H1 (cell line): ENCODE measurements at regions not wholly inside any gene's neighbourhood (a gene's known extent, or its start where the extent isn't known, plus 50 kb on each side); places are given as distances from the start of the nearest gene placed in this dataset.

Experiments used
- GTF2F1 ChIP-seq: IDR thresholded peaks from 2 replicates; pipeline ENCODE4 v1.6.1; 2012; ENCODE audit warnings: low read depth, low read length, improper control_type of control experiment, borderline replicate concordance
- KDM5A ChIP-seq: fragments of 200-600 bp; IDR thresholded peaks from 2 replicates; pipeline ENCODE4 v1.7.1; 2012; ENCODE audit warnings: mild to moderate bottlenecking, low read length, inconsistent platforms, mixed read lengths
- RFX5 ChIP-seq: IDR thresholded peaks from 2 replicates; pipeline ENCODE4 v1.6.1; 2011; ENCODE audit warnings: low read depth, low read length, improper control_type of control experiment, borderline replicate concordance
- TCF12 ChIP-seq: IDR thresholded peaks from 2 replicates; pipeline ENCODE4 v1.6.1; 2011; ENCODE audit warnings: low read depth, mild to moderate bottlenecking, low read length
- ZNF274 ChIP-seq: IDR thresholded peaks from 2 replicates; pipeline ENCODE4 v1.7.0; 2012; ENCODE audit warnings: low read length, borderline replicate concordance; ENCODE audit errors: extremely low read depth
- TF ChIP-seq, protein P1 (sequence below): fragments of 300-600 bp; sonication (generic); IDR thresholded peaks from 2 replicates; pipeline ENCODE4 v1.7.1; 2012; ENCODE audit warnings: low read length, moderate library complexity, mild to moderate bottlenecking, inconsistent platforms; ENCODE audit not compliant: insufficient replicate concordance
- TF ChIP-seq, protein P2 (sequence below): IDR thresholded peaks from 2 replicates; pipeline ENCODE4 v1.6.1; 2012; ENCODE audit warnings: low read length, inconsistent platforms
- TF ChIP-seq, protein P3 (sequence below): IDR thresholded peaks from 2 replicates; pipeline ENCODE4 v1.6.1; 2012; ENCODE audit warnings: inconsistent platforms

DNA sequence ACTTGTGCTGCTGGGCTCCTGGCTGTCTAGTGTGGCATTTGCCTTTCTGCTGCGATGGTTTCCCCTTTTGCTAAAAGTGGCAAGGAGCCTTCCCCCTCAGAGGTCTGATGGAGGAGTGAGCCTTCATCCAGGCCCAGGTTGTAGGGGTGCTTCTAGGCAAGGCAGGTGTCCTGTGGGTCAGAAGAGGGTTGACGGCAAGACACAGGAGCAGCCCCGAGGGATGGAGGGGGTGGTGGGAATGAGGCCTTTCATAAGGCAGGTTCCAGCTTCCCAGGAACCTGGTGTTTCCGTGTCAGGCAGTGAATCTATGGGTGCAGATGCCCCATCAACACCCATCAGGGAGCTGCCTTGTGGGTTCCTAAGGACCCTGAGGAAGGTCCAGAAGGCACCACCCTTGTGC, 63.0 kb upstream of the TAMM41 start (continued):
- TF ChIP-seq, protein P1, sequence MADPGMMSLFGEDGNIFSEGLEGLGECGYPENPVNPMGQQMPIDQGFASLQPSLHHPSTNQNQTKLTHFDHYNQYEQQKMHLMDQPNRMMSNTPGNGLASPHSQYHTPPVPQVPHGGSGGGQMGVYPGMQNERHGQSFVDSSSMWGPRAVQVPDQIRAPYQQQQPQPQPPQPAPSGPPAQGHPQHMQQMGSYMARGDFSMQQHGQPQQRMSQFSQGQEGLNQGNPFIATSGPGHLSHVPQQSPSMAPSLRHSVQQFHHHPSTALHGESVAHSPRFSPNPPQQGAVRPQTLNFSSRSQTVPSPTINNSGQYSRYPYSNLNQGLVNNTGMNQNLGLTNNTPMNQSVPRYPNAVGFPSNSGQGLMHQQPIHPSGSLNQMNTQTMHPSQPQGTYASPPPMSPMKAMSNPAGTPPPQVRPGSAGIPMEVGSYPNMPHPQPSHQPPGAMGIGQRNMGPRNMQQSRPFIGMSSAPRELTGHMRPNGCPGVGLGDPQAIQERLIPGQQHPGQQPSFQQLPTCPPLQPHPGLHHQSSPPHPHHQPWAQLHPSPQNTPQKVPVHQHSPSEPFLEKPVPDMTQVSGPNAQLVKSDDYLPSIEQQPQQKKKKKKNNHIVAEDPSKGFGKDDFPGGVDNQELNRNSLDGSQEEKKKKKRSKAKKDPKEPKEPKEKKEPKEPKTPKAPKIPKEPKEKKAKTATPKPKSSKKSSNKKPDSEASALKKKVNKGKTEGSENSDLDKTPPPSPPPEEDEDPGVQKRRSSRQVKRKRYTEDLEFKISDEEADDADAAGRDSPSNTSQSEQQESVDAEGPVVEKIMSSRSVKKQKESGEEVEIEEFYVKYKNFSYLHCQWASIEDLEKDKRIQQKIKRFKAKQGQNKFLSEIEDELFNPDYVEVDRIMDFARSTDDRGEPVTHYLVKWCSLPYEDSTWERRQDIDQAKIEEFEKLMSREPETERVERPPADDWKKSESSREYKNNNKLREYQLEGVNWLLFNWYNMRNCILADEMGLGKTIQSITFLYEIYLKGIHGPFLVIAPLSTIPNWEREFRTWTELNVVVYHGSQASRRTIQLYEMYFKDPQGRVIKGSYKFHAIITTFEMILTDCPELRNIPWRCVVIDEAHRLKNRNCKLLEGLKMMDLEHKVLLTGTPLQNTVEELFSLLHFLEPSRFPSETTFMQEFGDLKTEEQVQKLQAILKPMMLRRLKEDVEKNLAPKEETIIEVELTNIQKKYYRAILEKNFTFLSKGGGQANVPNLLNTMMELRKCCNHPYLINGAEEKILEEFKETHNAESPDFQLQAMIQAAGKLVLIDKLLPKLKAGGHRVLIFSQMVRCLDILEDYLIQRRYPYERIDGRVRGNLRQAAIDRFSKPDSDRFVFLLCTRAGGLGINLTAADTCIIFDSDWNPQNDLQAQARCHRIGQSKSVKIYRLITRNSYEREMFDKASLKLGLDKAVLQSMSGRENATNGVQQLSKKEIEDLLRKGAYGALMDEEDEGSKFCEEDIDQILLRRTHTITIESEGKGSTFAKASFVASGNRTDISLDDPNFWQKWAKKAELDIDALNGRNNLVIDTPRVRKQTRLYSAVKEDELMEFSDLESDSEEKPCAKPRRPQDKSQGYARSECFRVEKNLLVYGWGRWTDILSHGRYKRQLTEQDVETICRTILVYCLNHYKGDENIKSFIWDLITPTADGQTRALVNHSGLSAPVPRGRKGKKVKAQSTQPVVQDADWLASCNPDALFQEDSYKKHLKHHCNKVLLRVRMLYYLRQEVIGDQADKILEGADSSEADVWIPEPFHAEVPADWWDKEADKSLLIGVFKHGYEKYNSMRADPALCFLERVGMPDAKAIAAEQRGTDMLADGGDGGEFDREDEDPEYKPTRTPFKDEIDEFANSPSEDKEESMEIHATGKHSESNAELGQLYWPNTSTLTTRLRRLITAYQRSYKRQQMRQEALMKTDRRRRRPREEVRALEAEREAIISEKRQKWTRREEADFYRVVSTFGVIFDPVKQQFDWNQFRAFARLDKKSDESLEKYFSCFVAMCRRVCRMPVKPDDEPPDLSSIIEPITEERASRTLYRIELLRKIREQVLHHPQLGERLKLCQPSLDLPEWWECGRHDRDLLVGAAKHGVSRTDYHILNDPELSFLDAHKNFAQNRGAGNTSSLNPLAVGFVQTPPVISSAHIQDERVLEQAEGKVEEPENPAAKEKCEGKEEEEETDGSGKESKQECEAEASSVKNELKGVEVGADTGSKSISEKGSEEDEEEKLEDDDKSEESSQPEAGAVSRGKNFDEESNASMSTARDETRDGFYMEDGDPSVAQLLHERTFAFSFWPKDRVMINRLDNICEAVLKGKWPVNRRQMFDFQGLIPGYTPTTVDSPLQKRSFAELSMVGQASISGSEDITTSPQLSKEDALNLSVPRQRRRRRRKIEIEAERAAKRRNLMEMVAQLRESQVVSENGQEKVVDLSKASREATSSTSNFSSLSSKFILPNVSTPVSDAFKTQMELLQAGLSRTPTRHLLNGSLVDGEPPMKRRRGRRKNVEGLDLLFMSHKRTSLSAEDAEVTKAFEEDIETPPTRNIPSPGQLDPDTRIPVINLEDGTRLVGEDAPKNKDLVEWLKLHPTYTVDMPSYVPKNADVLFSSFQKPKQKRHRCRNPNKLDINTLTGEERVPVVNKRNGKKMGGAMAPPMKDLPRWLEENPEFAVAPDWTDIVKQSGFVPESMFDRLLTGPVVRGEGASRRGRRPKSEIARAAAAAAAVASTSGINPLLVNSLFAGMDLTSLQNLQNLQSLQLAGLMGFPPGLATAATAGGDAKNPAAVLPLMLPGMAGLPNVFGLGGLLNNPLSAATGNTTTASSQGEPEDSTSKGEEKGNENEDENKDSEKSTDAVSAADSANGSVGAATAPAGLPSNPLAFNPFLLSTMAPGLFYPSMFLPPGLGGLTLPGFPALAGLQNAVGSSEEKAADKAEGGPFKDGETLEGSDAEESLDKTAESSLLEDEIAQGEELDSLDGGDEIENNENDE, result no peak
- TF ChIP-seq, protein P2, sequence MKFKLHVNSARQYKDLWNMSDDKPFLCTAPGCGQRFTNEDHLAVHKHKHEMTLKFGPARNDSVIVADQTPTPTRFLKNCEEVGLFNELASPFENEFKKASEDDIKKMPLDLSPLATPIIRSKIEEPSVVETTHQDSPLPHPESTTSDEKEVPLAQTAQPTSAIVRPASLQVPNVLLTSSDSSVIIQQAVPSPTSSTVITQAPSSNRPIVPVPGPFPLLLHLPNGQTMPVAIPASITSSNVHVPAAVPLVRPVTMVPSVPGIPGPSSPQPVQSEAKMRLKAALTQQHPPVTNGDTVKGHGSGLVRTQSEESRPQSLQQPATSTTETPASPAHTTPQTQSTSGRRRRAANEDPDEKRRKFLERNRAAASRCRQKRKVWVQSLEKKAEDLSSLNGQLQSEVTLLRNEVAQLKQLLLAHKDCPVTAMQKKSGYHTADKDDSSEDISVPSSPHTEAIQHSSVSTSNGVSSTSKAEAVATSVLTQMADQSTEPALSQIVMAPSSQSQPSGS, result no peak
- TF ChIP-seq TCF12 (no peak), RFX5 (no peak), ZNF274 (no peak), GTF2F1 (no peak), KDM5A (no peak)
- TF ChIP-seq, protein P3, sequence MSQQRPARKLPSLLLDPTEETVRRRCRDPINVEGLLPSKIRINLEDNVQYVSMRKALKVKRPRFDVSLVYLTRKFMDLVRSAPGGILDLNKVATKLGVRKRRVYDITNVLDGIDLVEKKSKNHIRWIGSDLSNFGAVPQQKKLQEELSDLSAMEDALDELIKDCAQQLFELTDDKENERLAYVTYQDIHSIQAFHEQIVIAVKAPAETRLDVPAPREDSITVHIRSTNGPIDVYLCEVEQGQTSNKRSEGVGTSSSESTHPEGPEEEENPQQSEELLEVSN, result no peak
